A549 (cell line): ENCODE measurements at regions not wholly inside any gene's neighbourhood (a gene's known extent, or its start where the extent isn't known, plus 50 kb on each side); places are given as distances from the start of the nearest gene placed in this dataset.

Experiments used
- BHLHE40 ChIP-seq: IDR thresholded peaks from 2 replicates; pipeline ENCODE4 v1.6.1; 2012; ENCODE audit warnings: low read depth, low read length, inconsistent platforms
- POLR2A ChIP-seq: IDR thresholded peaks from 2 replicates; pipeline ENCODE4 v1.6.1; 2012; ENCODE audit warnings: mild to moderate bottlenecking, low read length

- TF ChIP-seq POLR2A: no peak
- no peak for TF ChIP-seq BHLHE40
Measured at GRCh38 chr2:70029814-70030409, 57.4 kb upstream of the PCBP1 start.
